ENCODE measurements at regions not wholly inside any gene's neighbourhood (a gene's known extent, or its start where the extent isn't known, plus 50 kb on each side); places are given as distances from the start of the nearest gene placed in this dataset.

DNA sequence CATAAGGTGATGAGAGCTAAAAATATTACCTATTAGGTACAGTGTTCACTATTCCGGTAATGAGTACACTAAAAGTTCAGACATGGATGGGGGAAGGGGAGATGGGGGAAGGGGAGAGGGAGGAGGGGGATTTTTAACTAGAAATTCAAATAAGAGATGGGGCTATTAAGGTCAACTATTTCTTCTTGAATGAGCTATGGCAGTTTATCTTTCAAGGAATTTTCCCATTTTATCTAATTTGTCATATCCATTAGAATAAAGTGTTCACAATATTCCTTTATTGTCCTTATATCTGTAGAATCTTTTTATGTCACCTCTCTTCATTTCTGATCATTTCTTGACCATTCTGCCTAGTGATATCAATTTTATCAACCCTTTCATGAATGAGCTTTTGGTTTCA lies 362.4 kb downstream of the SUCLA2 start:
- TF ChIP-seq, protein P1, sequence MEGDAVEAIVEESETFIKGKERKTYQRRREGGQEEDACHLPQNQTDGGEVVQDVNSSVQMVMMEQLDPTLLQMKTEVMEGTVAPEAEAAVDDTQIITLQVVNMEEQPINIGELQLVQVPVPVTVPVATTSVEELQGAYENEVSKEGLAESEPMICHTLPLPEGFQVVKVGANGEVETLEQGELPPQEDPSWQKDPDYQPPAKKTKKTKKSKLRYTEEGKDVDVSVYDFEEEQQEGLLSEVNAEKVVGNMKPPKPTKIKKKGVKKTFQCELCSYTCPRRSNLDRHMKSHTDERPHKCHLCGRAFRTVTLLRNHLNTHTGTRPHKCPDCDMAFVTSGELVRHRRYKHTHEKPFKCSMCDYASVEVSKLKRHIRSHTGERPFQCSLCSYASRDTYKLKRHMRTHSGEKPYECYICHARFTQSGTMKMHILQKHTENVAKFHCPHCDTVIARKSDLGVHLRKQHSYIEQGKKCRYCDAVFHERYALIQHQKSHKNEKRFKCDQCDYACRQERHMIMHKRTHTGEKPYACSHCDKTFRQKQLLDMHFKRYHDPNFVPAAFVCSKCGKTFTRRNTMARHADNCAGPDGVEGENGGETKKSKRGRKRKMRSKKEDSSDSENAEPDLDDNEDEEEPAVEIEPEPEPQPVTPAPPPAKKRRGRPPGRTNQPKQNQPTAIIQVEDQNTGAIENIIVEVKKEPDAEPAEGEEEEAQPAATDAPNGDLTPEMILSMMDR (IDR thresholded peaks at IDR 0.05): no peak
- no peak for TF ChIP-seq POLR2AphosphoS5 (IDR thresholded peaks at IDR 0.05)
- TF ChIP-seq POLR2A (IDR thresholded peaks at IDR 0.05): no peak
